ENCODE measurements at regions not wholly inside any gene's neighbourhood (a gene's known extent, or its start where the extent isn't known, plus 50 kb on each side); places are given as distances from the start of the nearest gene placed in this dataset.

- TF ChIP-seq, protein P1, sequence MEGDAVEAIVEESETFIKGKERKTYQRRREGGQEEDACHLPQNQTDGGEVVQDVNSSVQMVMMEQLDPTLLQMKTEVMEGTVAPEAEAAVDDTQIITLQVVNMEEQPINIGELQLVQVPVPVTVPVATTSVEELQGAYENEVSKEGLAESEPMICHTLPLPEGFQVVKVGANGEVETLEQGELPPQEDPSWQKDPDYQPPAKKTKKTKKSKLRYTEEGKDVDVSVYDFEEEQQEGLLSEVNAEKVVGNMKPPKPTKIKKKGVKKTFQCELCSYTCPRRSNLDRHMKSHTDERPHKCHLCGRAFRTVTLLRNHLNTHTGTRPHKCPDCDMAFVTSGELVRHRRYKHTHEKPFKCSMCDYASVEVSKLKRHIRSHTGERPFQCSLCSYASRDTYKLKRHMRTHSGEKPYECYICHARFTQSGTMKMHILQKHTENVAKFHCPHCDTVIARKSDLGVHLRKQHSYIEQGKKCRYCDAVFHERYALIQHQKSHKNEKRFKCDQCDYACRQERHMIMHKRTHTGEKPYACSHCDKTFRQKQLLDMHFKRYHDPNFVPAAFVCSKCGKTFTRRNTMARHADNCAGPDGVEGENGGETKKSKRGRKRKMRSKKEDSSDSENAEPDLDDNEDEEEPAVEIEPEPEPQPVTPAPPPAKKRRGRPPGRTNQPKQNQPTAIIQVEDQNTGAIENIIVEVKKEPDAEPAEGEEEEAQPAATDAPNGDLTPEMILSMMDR (IDR thresholded peaks at IDR 0.05), result no peak
- no peak for TF ChIP-seq POLR2A (IDR thresholded peaks at IDR 0.05)
Observed at GRCh38 chr14:84129007-84129406, 1400.9 kb upstream of the FLRT2 start.
